ENCODE measurements at regions not wholly inside any gene's neighbourhood (a gene's known extent, or its start where the extent isn't known, plus 50 kb on each side); places are given as distances from the start of the nearest gene placed in this dataset.

- no peak for DNase-seq (ENCODE audit: low read depth in 2 of 2)
Observed at GRCh38 chr2:898319-898718, 52.3 kb upstream of the SNTG2 start.

- DNase-seq (ENCODE audit: low read depth in 2 of 2) = no peak
Observed at GRCh38 chr2:897091-897490, 53.6 kb upstream of the SNTG2 start.

GRCh38 chr2:893311-893710, 57.3 kb upstream of the SNTG2 start:
- DNase-seq (ENCODE audit: low read depth in 2 of 2) = no peak

GRCh38 chr2:892892-893291, 57.8 kb upstream of the SNTG2 start:
- no peak for DNase-seq (ENCODE audit: low read depth in 2 of 2)

- no peak for DNase-seq (ENCODE audit: low read depth in 2 of 2)
Observed at GRCh38 chr2:892401-892800, 58.2 kb upstream of the SNTG2 start.

GRCh38 chr2:891734-892133, 58.9 kb upstream of the SNTG2 start:
- no peak for DNase-seq (ENCODE audit: low read depth in 2 of 2)

GRCh38 chr2:890791-891190, 59.9 kb upstream of the SNTG2 start:
- DNase-seq (ENCODE audit: low read depth in 2 of 2) = no peak

- no peak for DNase-seq (ENCODE audit: low read depth in 2 of 2)
Observed at GRCh38 chr2:890214-890613, 60.4 kb upstream of the SNTG2 start.

GRCh38 chr2:888906-889566, 61.6 kb upstream of the SNTG2 start:
- no peak for DNase-seq (ENCODE audit: low read depth in 2 of 2)

- no peak for DNase-seq (ENCODE audit: low read depth in 2 of 2)
Observed at GRCh38 chr2:888211-888801, 62.3 kb upstream of the SNTG2 start.

- DNase-seq (ENCODE audit: low read depth in 2 of 2) = no peak
Observed at GRCh38 chr2:887639-888038, 63.0 kb upstream of the SNTG2 start.

- no peak for DNase-seq (ENCODE audit: low read depth in 2 of 2)
Observed at GRCh38 chr2:886072-887022, 64.3 kb upstream of the SNTG2 start.

GRCh38 chr2:885230-886071, 65.2 kb upstream of the SNTG2 start:
- no peak for DNase-seq (ENCODE audit: low read depth in 2 of 2)

GRCh38 chr2:883803-884748, 66.6 kb upstream of the SNTG2 start:
- DNase-seq (ENCODE audit: low read depth in 2 of 2) = no peak

GRCh38 chr2:883260-883802, 67.3 kb upstream of the SNTG2 start:
- DNase-seq (ENCODE audit: low read depth in 2 of 2) = no peak

- no peak for DNase-seq (ENCODE audit: low read depth in 2 of 2)
Observed at GRCh38 chr2:881204-881918, 69.3 kb upstream of the SNTG2 start.

GRCh38 chr2:880201-880970, 70.3 kb upstream of the SNTG2 start:
- no peak for DNase-seq (ENCODE audit: low read depth in 2 of 2)

- no peak for DNase-seq (ENCODE audit: low read depth in 2 of 2)
Observed at GRCh38 chr2:879540-879939, 71.1 kb upstream of the SNTG2 start.
